H1 (cell line): ENCODE measurements at regions not wholly inside any gene's neighbourhood (a gene's known extent, or its start where the extent isn't known, plus 50 kb on each side); places are given as distances from the start of the nearest gene placed in this dataset.

Experiments
- CTCF ChIA-PET: fragments of 300-600 bp; sonication (Branson Sonifier 250); formaldehyde crosslinking; loops from one replicate; lab custom pipeline; 2021; ENCODE audit not compliant: partially characterized antibody; lab: Charles Lee
- POLR2A ChIA-PET: fragments of 300-600 bp; sonication (Branson Sonifier 250); formaldehyde crosslinking; loops from one replicate; lab custom pipeline; 2021; ENCODE audit warnings: inconsistent platforms; ENCODE audit not compliant: partially characterized antibody; lab: Charles Lee
- DNase-seq, 2 experiments: peaks; one replicate each; pipeline versions ENCODE4 v3.0.0 to v3.0.0-alpha.2; 2010 to 2022; ENCODE audit warnings: low spot score in 2 of 2, low read depth in 1 of 2, mixed read lengths in 1 of 2
- FAIRE-seq: peaks from 2 replicates; lab custom pipeline; 2011; peaks lifted over from hg19 to GRCh38; lab: Jason Lieb, UNC
- H2AFZ ChIP-seq: 2 replicates; pipeline ENCODE4 v1.8.1; 2012; ENCODE audit warnings: low read length, inconsistent platforms
- H2AK5ac ChIP-seq: 2 replicates; pipeline ENCODE4 v1.6.1; 2013; ENCODE audit warnings: low read depth, low read length
- H2BK120ac ChIP-seq: replicated peaks from 2 replicates; pipeline ENCODE3; 2013; ENCODE audit warnings: low read depth, low read length, inconsistent platforms
- H2BK12ac ChIP-seq: 2 replicates; pipeline ENCODE4 v1.6.1; 2013; ENCODE audit warnings: low read depth, low read length
- H2BK15ac ChIP-seq: 2 replicates; pipeline ENCODE4 v1.6.1; 2013; ENCODE audit warnings: low read length
- H2BK20ac ChIP-seq: 2 replicates; pipeline ENCODE4 v1.6.1; 2013; ENCODE audit warnings: low read length
- H2BK5ac ChIP-seq: 2 replicates; pipeline ENCODE4 v1.6.1; 2013; ENCODE audit warnings: low read depth, low read length
- H3K14ac ChIP-seq: 2 replicates; pipeline ENCODE4 v1.6.1; 2013; ENCODE audit warnings: inconsistent platforms; ENCODE audit not compliant: insufficient read length
- H3K18ac ChIP-seq: 2 replicates; pipeline ENCODE4 v1.6.1; 2013; ENCODE audit warnings: low read length; ENCODE audit errors: extremely low read depth
- H3K23ac ChIP-seq: 2 replicates; pipeline ENCODE4 v1.6.1; 2013; ENCODE audit warnings: inconsistent platforms; ENCODE audit not compliant: insufficient read length
- H3K23me2 ChIP-seq: 2 replicates; pipeline ENCODE4 v1.6.1; 2013; ENCODE audit warnings: low read depth, low read length
- H3K27ac ChIP-seq: 2 replicates; pipeline ENCODE4 v1.6.1; 2011; ENCODE audit warnings: low read depth, low read length, inconsistent platforms
- H3K27me3 ChIP-seq, 4 experiments: replicated peaks in 1 of 4; 1 replicate in 1 of 4; 2 replicates in 3 of 4; pipeline versions ENCODE4 v1.6.1 to v1.8.1; 2011 to 2013; ENCODE audit warnings: low read length in 3 of 4, mild to moderate bottlenecking in 3 of 4, inconsistent platforms in 2 of 4, mixed read lengths in 2 of 4, moderate library complexity in 1 of 4; ENCODE audit not compliant: control insufficient read depth in 3 of 4, insufficient read depth in 3 of 4; ENCODE audit errors: extremely low read depth in 1 of 4
- H3K36me3 ChIP-seq, 4 experiments: 2 replicates each; pipeline versions ENCODE4 v1.6.1 to v1.8.1; 2011 to 2013; ENCODE audit warnings: mild to moderate bottlenecking in 4 of 4, low read length in 3 of 4, moderate library complexity in 2 of 4, control low read depth in 1 of 4, inconsistent platforms in 1 of 4; ENCODE audit not compliant: insufficient read depth in 4 of 4, control insufficient read depth in 2 of 4
- H3K4ac ChIP-seq: replicated peaks from 2 replicates; pipeline ENCODE3; 2013; ENCODE audit warnings: low read length, low read depth, mixed read lengths, inconsistent platforms; ENCODE audit not compliant: insufficient read length
- H3K4me1 ChIP-seq, 4 experiments: replicated peaks in 1 of 4; 1 replicate in 1 of 4; 2 replicates in 3 of 4; pipeline versions ENCODE4 v1.6.1 to v1.8.1; 2011 to 2013; ENCODE audit warnings: low read length in 3 of 4, inconsistent platforms in 2 of 4, mixed read lengths in 1 of 4; ENCODE audit not compliant: insufficient read depth in 4 of 4, control insufficient read depth in 3 of 4
- H3K4me2 ChIP-seq, 2 experiments: 2 replicates each; pipeline versions ENCODE4 v1.6.1 to v1.8.1; 2011 to 2013; ENCODE audit warnings: low read depth in 2 of 2, low read length in 2 of 2, control low read depth in 1 of 2, inconsistent platforms in 1 of 2, mild to moderate bottlenecking in 1 of 2; ENCODE audit not compliant: insufficient read depth in 1 of 2
- H3K4me3 ChIP-seq, 4 experiments: fragments of 200-600, 300-600 bp in 1 of 4; sonication (generic), shearing (Covaris generic), sonication (Bioruptor Twin) in 1 of 4; 2 replicates each; pipeline versions ENCODE4 v1.5.1 to v1.8.1; 2011 to 2016; ENCODE audit warnings: low read length in 4 of 4, low read depth in 3 of 4, control low read depth in 2 of 4, inconsistent platforms in 2 of 4, mild to moderate bottlenecking in 2 of 4, mixed read lengths in 1 of 4, moderate library complexity in 1 of 4; ENCODE audit not compliant: insufficient read depth in 2 of 4; ENCODE audit errors: extremely low read depth in 1 of 4
- H3K56ac ChIP-seq: replicated peaks from 2 replicates; pipeline ENCODE3; 2013; ENCODE audit warnings: low read depth, mild to moderate bottlenecking, mixed read lengths, low read length, inconsistent platforms; ENCODE audit not compliant: insufficient read length
- H3K79me1 ChIP-seq: 2 replicates; pipeline ENCODE4 v1.6.1; 2013; ENCODE audit warnings: low read depth, low read length, control low read depth
- H3K79me2 ChIP-seq, 2 experiments: 2 replicates each; pipeline versions ENCODE4 v1.6.1 to v1.8.1; 2012 to 2013; ENCODE audit warnings: low read length in 2 of 2, mild to moderate bottlenecking in 2 of 2, inconsistent platforms in 1 of 2; ENCODE audit not compliant: insufficient read depth in 2 of 2, control insufficient read depth in 1 of 2
- H3K9ac ChIP-seq, 4 experiments: replicated peaks in 1 of 4; 1 replicate in 1 of 4; 2 replicates in 3 of 4; pipeline versions ENCODE4 v1.6.1 to v1.8.1; 2011 to 2013; ENCODE audit warnings: low read depth in 3 of 4, low read length in 3 of 4, control low read depth in 2 of 4, mild to moderate bottlenecking in 2 of 4, moderate library complexity in 2 of 4, inconsistent platforms in 1 of 4; ENCODE audit errors: extremely low read depth in 1 of 4
- H3K9me3 ChIP-seq, 2 experiments: 2 replicates each; pipeline versions ENCODE4 v1.6.1 to v1.8.1; 2012 to 2013; ENCODE audit warnings: mild to moderate bottlenecking in 2 of 2, moderate library complexity in 2 of 2, control low read depth in 1 of 2, inconsistent platforms in 1 of 2, low read depth in 1 of 2, low read length in 1 of 2, mixed read lengths in 1 of 2; ENCODE audit not compliant: insufficient read depth in 2 of 2
- H4K20me1 ChIP-seq, 2 experiments: replicated peaks in 1 of 2; 2 replicates each; pipeline versions ENCODE3 to v1.8.1; 2011 to 2013; ENCODE audit warnings: inconsistent platforms in 2 of 2, low read length in 2 of 2, mild to moderate bottlenecking in 1 of 2; ENCODE audit not compliant: insufficient read depth in 2 of 2, control insufficient read depth in 1 of 2
- H4K5ac ChIP-seq: 2 replicates; pipeline ENCODE4 v1.6.1; 2013; ENCODE audit warnings: low read length, low read depth, mixed read lengths, inconsistent platforms; ENCODE audit not compliant: insufficient read length
- H4K8ac ChIP-seq: 2 replicates; pipeline ENCODE4 v1.8.0; 2013; ENCODE audit warnings: mild to moderate bottlenecking, moderate library complexity, low read length, inconsistent platforms; ENCODE audit not compliant: insufficient read depth; ENCODE audit errors: extremely low read depth
- H4K91ac ChIP-seq: replicated peaks from 2 replicates; pipeline ENCODE3; 2013; ENCODE audit warnings: low read length, mixed read lengths, inconsistent platforms; ENCODE audit not compliant: insufficient read length
- ASH2L ChIP-seq: fragments of 200-600, 300-600 bp; sonication (generic); IDR thresholded peaks from one replicate; pipeline ENCODE4 v1.7.1; 2017; ENCODE audit warnings: low read length
- CBX5 ChIP-seq: fragments of 300-800, 300-1000 bp; sonication (generic); IDR thresholded peaks from 2 replicates; pipeline ENCODE4 v1.7.1; 2016; ENCODE audit warnings: antibody characterized with exemption, low read length, low read depth
- EGR1 ChIP-seq: IDR thresholded peaks from 2 replicates; pipeline ENCODE4 v1.6.1; 2011; ENCODE audit warnings: low read depth, low read length, borderline replicate concordance
- EP300 ChIP-seq, 2 experiments: IDR thresholded peaks; 1 replicate in 1 of 2; 2 replicates in 1 of 2; pipeline ENCODE4 v1.6.1; 2011 to 2012; ENCODE audit warnings: low read depth in 2 of 2, low read length in 2 of 2, mild to moderate bottlenecking in 2 of 2, borderline replicate concordance in 1 of 2, inconsistent platforms in 1 of 2, moderate library complexity in 1 of 2
- JUND ChIP-seq: IDR thresholded peaks from 2 replicates; pipeline ENCODE4 v1.6.1; 2011; ENCODE audit warnings: mild to moderate bottlenecking, improper control_type of control experiment, low read length
- POLR2AphosphoS5 ChIP-seq: IDR thresholded peaks from 2 replicates; pipeline ENCODE4 v1.6.1; 2011; ENCODE audit warnings: low read depth, low read length
- RNF2 ChIP-seq: fragments of 200-900, 300-1000 bp; sonication (generic); IDR thresholded peaks from 2 replicates; pipeline ENCODE4 v1.7.1; 2016; ENCODE audit warnings: borderline replicate concordance, low read depth, mild to moderate bottlenecking, antibody characterized with exemption, low read length; ENCODE audit not compliant: poor library complexity, severe bottlenecking; ENCODE audit errors: missing control alignments
- SAP30 ChIP-seq: fragments of 300-600 bp; sonication (generic); IDR thresholded peaks from 2 replicates; pipeline ENCODE4 v1.7.1; 2012; ENCODE audit warnings: low read length, moderate library complexity, mild to moderate bottlenecking, inconsistent platforms; ENCODE audit not compliant: insufficient read depth, insufficient replicate concordance
- SIX5 ChIP-seq: IDR thresholded peaks from 2 replicates; pipeline ENCODE4 v1.6.1; 2011; ENCODE audit warnings: mild to moderate bottlenecking, low read depth, low read length
- SP1 ChIP-seq: IDR thresholded peaks from 2 replicates; pipeline ENCODE4 v1.6.1; 2011; ENCODE audit warnings: low read depth, low read length
- TAF7 ChIP-seq: optimal IDR thresholded peaks from 2 replicates; pipeline ENCODE3; 2011; ENCODE audit warnings: low read depth, mild to moderate bottlenecking, inconsistent platforms, low read length, moderate library complexity, borderline replicate concordance
- WGBS, 2 experiments: shearing (Covaris generic) in 1 of 2; methylation state at CpG; one replicate each; pipeline versions ENCODE4 v1.1.6 to v1.1.7; 2013 to 2015; ENCODE audit warnings: low lambda C conversion rate in 2 of 2, mixed read lengths in 2 of 2, inconsistent platforms in 1 of 2, low coverage in 1 of 2, missing lambda C conversion rate in 1 of 2; ENCODE audit not compliant: insufficient replicate concordance in 2 of 2, insufficient coverage in 1 of 2, insufficient read length in 1 of 2; ENCODE audit errors: extremely low coverage in 1 of 2, missing lambda C conversion rate in 1 of 2; 5-methylcytosine and 5-hydroxymethylcytosine counted together

DNA sequence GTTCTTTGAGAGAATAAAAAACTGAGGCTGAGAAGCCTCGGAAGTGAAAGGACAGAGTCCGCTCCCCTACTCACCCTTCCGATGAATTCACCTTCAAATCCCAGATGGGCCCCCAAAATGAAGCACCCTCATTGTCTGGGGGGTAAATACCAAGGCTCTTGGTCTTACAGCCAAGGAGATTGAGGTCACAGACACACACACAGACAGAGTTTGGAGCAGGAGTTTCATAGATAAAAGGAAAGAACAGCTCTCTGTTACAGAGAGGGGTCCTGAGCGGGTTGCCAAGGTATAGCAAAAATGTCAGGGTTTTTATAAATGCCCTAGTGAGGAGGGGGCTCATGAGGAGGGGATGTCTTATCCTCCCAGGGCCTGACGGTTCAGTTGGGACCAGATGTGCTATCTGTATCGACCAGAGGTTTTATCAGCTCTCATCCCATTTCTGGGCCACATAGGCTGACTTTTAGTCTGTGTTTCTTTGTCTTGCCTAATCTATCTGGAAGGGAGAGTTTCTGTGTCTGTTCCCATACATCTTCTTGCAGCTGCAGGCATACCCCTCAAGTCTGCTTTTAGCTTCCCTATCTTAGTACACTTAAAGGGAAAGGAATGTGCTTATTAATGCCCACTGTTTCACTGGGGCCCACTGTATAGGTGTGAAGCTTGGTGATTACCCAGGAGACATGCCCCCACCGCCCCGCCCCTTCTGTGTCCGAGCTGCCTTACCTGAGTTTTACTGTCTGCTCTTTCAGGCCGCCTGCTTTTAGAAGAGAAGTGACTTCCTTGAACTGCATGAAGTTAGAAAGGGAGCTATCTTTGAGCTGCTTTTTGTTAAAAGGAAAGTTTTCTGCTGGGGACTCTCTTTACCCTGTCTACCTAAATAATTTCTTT, 66.8 kb upstream of the ATP11B start:
- Histone ChIP-seq H2BK12ac (no peak overlapping the region), H2AK5ac (no peak overlapping the region), H3K4me3 (no peak overlapping the region), H2AFZ (no peak overlapping the region), H3K14ac (no peak overlapping the region), H2BK120ac (no peak overlapping the region), H3K27ac (no peak overlapping the region), H3K18ac (no peak overlapping the region), H4K5ac (no peak overlapping the region), H4K91ac (no peak overlapping the region), H3K36me3 (no peaks in the 10 kb centered on the region), H3K4ac (no peak overlapping the region), H2BK20ac (no peak overlapping the region), H3K23ac (no peak overlapping the region), H4K8ac (no peak overlapping the region), H3K79me2 (no peaks in the 10 kb centered on the region), H3K9me3 (no peaks in the 10 kb centered on the region), H2BK5ac (no peak overlapping the region), H3K4me2 (no peak overlapping the region), H4K20me1 (no peaks in the 10 kb centered on the region), H3K27me3 (no peaks in the 10 kb centered on the region), H2BK15ac (no peak overlapping the region), H3K23me2 (no peaks in the 10 kb centered on the region), H3K4me1 (peaks cover 0 to 5% (median 2%) of the 10 kb centered on the region in 4 experiments; a peak in 3 of 7 replicates), H3K79me1 (no peaks in the 10 kb centered on the region), H3K9ac (no peak overlapping the region), H3K56ac (no peak overlapping the region)
- FAIRE-seq (no peak), DNase-seq (no peak)
- ChIA-PET POLR2A (interaction anchor here (1.7 kb wide), 1 partner anchor 10 kb away, joined by 6 read pairs; no protein-coding TSS in a partner anchor), CTCF (interaction anchor here (0.6 to 2.1 kb wide), 4 partner anchors 12 to 111 kb away, joined by 3 to 6 read pairs (median 4); no protein-coding TSS in a partner anchor)
- 87% methylated on average over 10 of the region's 10 CpGs; no CpG with 5 or more reads in 1 of the 2 experiments for WGBS, 2 experiments
- no peak for TF ChIP-seq TAF7
- TF ChIP-seq CBX5, result no peak
- no peak for TF ChIP-seq EP300 (IDR thresholded peaks at IDR 0.05; ENCODE audit: borderline replicate concordance in 1 of 2, low read depth in 2 of 2, low read length in 2 of 2)
- no peak for TF ChIP-seq EGR1
- TF ChIP-seq RNF2, result no peak
- no peak for TF ChIP-seq JUND
- no peak for TF ChIP-seq ASH2L
- no peak for TF ChIP-seq POLR2AphosphoS5
- TF ChIP-seq SP1, result no peak
- no peak for TF ChIP-seq SIX5
- TF ChIP-seq SAP30, result no peak
